Activated T-helper 17 cell treated with anti-CD3 and anti-CD28 coated beads, Interleukin-2, amount 50 U/mL, for 72 hours (primary cell): ENCODE measurements at regions not wholly inside any gene's neighbourhood (a gene's known extent, or its start where the extent isn't known, plus 50 kb on each side); places are given as distances from the start of the nearest gene placed in this dataset.
"Not testable (repeated sequence)": the region's sequence is repeated elsewhere in the genome, so short reads cannot be mapped to it uniquely, and the experiment has no call there.

ENCODE experiments used
- ATAC-seq: fragments of 150-1000 bp; cut with Tn5 transposase; replicated peaks from 2 replicates; pipeline ENCODE4 v1.10.0; 2021; ENCODE audit warnings: mild to moderate bottlenecking, moderate library complexity
- H3K27ac Mint-ChIP-seq: one replicate; pipeline ENCODE4 v1.8.0; 2022; ENCODE audit warnings: mixed read lengths
- H3K27me3 Mint-ChIP-seq: one replicate; pipeline ENCODE4 v1.8.0; 2022; ENCODE audit warnings: mixed read lengths
- H3K36me3 Mint-ChIP-seq: one replicate; pipeline ENCODE4 v1.8.0; 2022; ENCODE audit warnings: low read depth, mild to moderate bottlenecking, mixed read lengths
- H3K4me1 Mint-ChIP-seq: one replicate; pipeline ENCODE4 v1.8.0; 2022; ENCODE audit warnings: mixed read lengths
- H3K4me3 Mint-ChIP-seq: one replicate; pipeline ENCODE4 v1.8.0; 2022; ENCODE audit warnings: mild to moderate bottlenecking, mixed read lengths
- H3K9me3 Mint-ChIP-seq: one replicate; pipeline ENCODE4 v1.8.0; 2022; ENCODE audit warnings: mixed read lengths

DNA sequence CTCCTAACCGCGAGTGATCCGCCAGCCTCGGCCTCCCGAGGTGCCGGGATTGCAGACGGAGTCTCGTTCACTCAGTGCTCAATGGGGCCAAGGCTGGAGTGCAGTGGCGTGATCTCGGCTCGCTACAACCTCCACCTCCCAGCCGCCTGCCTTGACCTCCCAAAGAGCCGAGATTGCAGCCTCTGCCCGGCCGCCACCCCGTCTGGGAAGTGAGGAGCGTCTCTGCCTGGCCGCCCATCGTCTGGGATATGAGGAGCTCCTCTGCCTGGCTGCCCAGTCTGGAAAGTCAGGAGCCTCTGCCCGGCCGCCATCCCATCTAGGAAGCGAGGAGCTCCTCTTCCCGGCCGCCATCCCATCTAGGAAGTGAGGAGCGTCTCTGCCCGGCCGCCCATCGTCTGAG, 58.8 kb upstream of the ANKRD30BL start:
- H3K27ac Mint-ChIP-seq, H3K36me3 Mint-ChIP-seq, H3K9me3 Mint-ChIP-seq, H3K4me1 Mint-ChIP-seq, H3K27me3 Mint-ChIP-seq, ATAC-seq, H3K4me3 Mint-ChIP-seq: not testable (repeated sequence)

DNA sequence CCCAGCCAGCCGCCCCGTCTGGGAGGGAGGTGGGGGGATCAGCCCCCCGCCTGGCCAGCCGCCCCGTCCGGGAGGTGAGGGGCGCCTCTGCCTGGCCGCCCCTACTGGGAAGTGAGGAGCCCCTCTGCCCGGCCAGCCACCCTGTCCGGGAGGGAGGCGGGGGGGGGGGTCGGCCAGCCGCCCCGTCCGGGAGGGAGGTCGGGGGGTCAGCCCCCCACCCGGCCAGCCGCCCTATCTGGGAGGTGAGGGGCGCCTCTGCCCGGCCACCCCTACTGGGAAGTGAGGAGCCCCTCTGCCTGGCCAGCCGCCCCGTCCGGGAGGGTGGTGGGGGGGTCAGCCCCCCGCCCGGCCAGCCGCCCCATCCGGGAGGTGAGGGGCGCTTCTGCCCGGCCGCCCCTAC, 60.1 kb upstream of the ANKRD30BL start:
- not testable (repeated sequence) for H3K36me3 Mint-ChIP-seq, H3K27me3 Mint-ChIP-seq, ATAC-seq, H3K27ac Mint-ChIP-seq, H3K4me1 Mint-ChIP-seq, H3K4me3 Mint-ChIP-seq, H3K9me3 Mint-ChIP-seq

DNA sequence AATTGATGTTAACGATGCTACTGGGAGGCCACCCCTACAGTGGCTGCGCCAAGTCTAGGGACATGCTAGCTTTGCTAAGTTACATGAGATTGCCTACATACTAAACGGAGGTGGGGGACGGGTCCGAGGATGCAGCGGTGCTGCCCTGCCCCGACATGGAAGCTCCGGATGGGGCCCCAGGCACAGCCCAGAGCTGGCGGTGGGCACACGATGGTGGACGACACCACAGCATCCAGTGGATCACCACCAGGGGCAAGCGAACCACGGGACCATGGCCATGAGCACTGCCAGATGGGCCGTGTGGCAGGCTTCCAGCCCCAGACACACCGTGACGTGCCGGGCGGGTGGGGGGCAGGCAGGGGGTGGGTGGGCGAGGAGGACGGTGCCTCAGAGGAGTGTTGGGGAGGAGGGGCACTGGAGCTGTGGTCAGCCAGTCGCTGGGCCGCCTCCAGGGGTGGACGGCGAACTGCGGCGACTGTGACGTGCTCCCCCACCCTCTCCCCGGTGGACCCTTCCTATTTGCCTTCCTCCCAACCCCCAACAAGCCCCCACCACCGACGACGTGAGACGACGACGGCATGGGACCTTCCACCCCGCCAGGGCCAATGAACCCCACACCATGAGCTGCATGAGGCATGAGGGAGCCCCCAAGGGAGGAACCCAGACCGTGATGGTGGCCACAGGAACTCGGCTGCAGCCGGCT, 90.6 kb upstream of the ANKRD30BL start:
- no peak overlapping the region for H3K4me3 Mint-ChIP-seq
- H3K4me1 Mint-ChIP-seq, result no peaks in the 10 kb centered on the region
- peaks cover 9% of the 10 kb centered on the region for H3K27me3 Mint-ChIP-seq
- H3K27ac Mint-ChIP-seq, result no peak overlapping the region
- peaks cover 7% of the 10 kb centered on the region for H3K9me3 Mint-ChIP-seq
- no peak for ATAC-seq
- no peaks in the 10 kb centered on the region for H3K36me3 Mint-ChIP-seq

DNA sequence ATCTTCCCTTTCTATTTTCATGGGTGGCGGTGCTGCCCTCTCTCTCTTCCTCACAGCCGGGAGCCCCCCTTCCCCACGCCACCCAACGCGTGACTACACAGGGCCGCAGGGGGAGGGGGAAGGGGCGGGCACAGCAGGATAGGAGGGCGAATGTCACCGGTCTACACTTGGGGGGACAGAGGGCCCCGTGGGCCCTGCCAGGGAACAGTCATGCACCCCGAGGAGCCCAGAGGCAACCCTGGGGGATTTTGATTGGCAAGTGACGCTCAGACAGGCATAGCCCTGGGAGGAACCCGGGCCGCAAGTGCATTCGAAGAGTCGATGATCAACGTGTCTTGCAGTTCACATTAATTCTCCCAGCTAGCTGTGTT, 91.1 kb upstream of the ANKRD30BL start:
- H3K4me1 Mint-ChIP-seq, result no peaks in the 10 kb centered on the region
- peaks cover 9% of the 10 kb centered on the region for H3K27me3 Mint-ChIP-seq
- no peaks in the 10 kb centered on the region for H3K36me3 Mint-ChIP-seq
- peaks cover 7% of the 10 kb centered on the region for H3K9me3 Mint-ChIP-seq
- H3K4me3 Mint-ChIP-seq, result no peak overlapping the region
- no peak for ATAC-seq
- no peak overlapping the region for H3K27ac Mint-ChIP-seq

DNA sequence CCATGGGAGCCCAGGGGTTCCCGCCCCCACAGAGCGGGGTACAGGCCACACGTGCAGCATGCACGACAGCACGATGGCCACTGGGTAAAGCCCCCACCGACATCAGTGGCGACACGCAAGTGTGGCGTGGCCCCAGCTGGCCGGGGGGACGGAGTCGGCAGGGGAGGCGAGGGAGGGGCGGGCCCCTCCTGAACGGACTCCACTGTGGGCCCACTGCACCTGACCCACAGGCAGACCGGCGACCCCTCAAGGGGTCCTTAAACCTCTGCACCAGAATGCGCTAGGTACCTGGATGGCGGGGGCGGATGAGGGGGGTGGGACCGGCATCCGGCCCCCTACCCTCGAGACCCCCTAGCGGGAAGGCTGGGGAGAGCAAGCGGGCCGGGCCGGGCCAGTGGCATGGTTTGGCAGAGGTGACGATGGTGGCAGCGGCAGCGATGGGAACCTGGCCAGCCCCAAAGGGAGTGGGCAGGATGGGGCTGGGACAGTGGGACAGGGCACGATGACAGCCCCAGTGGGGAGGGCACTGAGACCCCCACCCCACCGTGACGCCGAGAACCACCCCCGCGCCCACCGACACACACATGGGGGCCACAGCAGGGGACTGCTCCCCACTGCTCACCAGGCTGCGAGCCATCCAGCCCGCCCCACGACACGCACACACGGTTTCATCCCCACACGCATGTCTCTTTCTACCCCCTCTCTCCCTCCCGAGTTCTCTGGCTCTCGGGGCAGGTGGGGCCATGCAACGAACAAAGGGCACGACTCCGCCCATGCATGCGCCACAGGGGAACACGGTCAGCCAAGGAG, 91.9 kb upstream of the ANKRD30BL start:
- Mint-ChIP-seq H3K27me3 (peaks cover 9% of the 10 kb centered on the region), H3K4me1 (no peaks in the 10 kb centered on the region), H3K4me3 (no peak overlapping the region), H3K9me3 (peaks cover 7% of the 10 kb centered on the region), H3K36me3 (no peaks in the 10 kb centered on the region), H3K27ac (no peak overlapping the region)
- ATAC-seq, result no peak

DNA sequence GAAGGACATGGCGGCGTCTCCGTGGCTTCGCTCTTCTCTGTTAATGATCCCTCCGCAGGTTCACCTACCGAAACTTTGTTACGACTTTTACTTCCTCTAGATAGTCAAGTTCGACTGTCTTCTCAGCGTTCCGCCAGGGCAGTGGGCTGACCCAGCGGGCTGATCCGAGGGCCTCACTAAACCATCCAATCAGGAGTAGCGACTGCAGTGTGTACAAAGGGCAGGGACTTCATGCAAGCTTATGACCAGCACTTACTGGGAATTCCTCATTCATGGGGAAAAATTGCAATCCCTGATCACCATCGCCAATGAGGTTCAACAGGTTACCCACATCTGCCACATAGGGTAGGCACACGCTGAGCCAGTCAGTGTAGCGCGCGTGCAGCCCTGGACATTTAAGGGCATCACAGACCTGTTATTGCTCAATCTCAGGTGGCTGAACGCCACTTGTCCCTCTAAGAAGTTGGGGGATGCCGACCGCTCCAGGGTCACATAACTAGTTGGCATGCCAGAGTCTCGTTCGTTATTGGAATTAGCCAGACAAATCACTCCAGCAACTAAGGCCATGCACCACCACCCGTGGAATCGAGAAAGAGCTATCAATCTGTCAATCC, 92.7 kb upstream of the ANKRD30BL start:
- not testable (repeated sequence) for ATAC-seq, H3K27ac Mint-ChIP-seq, H3K4me1 Mint-ChIP-seq, H3K36me3 Mint-ChIP-seq, H3K27me3 Mint-ChIP-seq, H3K4me3 Mint-ChIP-seq
- H3K9me3 Mint-ChIP-seq, result peaks cover 11% of the 10 kb centered on the region

DNA sequence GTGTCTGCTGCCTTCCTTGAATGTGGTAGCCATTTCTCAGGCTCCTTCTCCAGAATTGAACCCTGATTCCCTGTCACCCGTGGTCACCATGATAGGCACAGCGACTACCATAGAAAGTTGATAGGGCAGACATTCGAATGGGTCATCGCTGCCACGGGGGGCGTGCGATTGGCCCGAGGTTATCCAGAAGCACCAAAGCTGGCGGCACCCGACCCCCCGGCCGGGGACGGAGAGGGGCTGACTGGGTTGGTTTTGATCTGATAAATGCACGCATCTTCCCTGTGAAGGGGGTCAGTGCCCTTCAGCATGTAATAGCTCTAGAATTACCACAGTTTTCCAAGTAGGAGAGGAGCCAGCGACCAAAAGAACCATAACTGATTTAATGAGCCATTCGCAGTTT, 94.0 kb upstream of the ANKRD30BL start:
- Mint-ChIP-seq H3K36me3 (no peaks in the 10 kb centered on the region), H3K9me3 (peaks cover 11% of the 10 kb centered on the region), H3K4me1 (no peaks in the 10 kb centered on the region), H3K4me3 (no peak overlapping the region), H3K27ac (no peak overlapping the region), H3K27me3 (peaks cover 9% of the 10 kb centered on the region)
- no peak for ATAC-seq

DNA sequence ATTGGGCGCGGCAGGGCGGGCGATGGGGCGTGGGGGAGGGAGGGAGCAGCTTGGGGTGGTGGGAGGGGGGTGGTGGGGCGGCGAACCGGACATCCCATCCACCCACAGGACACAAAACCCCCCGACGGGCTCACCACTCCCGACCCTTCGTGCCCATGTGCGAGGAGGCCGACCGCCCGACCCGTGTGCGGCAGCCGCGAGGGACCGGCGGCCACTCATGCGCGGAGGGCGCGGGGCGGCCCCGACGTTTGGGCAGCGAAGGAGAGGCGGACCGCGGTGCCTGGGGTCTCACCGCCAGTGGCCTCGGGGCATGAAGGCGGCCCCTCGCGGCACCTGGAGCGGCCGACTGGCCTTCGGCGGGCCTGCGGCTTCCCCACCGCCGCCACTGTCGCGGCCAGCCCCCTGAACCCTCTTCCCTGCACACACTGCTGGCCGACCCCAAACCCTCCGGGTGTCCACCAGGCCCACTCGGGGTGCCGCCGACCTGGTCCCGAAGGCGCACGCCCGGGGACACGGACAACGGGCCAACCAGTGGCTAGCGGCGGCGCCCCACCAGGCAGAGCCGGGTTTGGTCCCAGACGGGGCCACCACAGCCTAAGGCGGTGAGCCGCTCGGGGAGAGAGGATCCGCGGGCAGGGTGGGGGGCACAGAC, 94.6 kb upstream of the ANKRD30BL start:
- Mint-ChIP-seq H3K27me3 (peaks cover 9% of the 10 kb centered on the region), H3K4me1 (no peaks in the 10 kb centered on the region), H3K4me3 (no peak overlapping the region), H3K36me3 (no peaks in the 10 kb centered on the region), H3K9me3 (peaks cover 11% of the 10 kb centered on the region), H3K27ac (no peak overlapping the region)
- no peak for ATAC-seq

DNA sequence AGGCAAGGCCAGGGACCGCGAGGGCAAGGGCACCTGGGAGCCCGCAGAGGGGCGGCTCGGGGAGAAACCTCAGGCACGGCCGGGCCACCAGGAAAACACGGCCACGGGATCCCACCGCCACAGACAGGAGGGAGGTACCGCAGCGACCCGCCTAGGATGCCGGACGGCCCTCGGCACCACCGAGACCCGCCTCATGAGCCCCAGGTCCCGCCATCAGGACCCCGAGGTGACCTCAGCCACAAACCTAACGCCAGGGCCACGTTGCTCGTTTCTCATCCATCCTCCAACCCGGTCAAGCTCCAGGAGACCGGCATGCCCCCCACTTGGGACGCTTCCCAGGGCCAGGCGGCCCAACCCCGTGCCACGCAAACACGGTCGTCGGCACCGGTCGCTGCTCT, 95.2 kb upstream of the ANKRD30BL start:
- not testable (repeated sequence) for H3K27me3 Mint-ChIP-seq, H3K27ac Mint-ChIP-seq, ATAC-seq, H3K4me3 Mint-ChIP-seq, H3K4me1 Mint-ChIP-seq, H3K36me3 Mint-ChIP-seq
- peaks cover 11% of the 10 kb centered on the region for H3K9me3 Mint-ChIP-seq

DNA sequence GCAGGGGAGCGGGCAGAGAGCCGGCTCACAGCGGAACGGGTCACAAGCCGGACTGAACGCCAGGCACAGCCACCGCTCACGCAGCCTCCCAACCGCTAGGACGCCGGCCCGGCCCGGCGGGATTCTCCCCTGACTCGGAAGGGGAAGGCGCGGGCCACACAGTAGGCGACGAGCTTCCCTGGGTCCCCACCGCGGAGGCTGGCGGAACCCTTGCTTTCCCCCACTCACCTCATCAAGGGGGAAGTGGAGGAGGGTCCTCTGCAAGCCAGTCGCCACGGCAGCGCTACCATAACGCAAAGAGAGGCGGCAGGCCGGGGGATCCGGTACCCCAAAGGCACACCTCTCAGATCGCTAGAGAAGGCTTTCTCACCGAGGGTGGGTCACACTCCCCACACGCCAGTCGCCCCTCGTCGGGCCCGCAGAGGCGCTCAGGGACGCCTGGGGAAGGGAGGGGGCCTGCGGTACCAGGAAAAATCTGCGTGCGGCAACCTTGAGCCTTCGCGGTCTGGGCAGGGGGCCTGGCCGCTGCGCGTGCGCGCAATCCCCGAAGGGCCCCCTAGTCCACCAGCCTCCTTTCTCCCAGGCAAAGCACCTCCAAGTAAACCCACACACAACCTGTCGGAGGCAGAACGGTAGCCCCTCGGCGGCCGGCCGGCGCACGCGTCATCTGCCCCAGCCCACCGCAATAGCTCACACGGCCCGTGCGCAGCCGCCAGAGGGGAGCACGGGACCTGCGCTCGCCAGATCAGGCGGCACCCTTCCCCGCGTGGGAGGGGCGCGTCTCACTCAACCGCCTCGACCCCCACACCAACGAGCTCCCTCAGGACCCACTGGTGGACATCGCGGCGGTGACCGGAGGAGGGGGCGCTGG, 95.8 kb upstream of the ANKRD30BL start:
- H3K36me3 Mint-ChIP-seq, H3K4me1 Mint-ChIP-seq, H3K27me3 Mint-ChIP-seq, H3K4me3 Mint-ChIP-seq, ATAC-seq, H3K27ac Mint-ChIP-seq: not testable (repeated sequence)
- H3K9me3 Mint-ChIP-seq, result peaks cover 11% of the 10 kb centered on the region

DNA sequence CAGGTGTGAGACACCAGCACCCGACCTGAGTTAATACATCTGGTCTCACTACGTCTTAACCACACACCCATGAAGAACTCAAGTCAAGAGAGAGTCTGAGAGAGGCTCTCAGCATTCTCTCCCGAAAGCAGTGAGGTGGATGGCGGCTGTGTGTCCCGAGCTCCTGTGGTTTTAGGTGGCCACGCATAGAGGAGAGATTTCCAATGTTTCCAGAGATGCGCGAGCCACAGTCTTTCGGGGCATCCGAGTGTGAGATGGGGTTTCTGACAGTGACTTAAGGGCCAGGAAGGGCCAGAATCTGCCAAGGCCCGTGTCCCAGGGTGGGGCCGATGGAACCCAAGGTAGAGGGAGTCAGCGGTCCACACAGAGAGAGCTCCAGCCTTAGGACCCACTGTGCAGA, 97.5 kb upstream of the ANKRD30BL start:
- not testable (repeated sequence) for H3K9me3 Mint-ChIP-seq, H3K27me3 Mint-ChIP-seq, H3K4me1 Mint-ChIP-seq, H3K36me3 Mint-ChIP-seq, H3K4me3 Mint-ChIP-seq, ATAC-seq, H3K27ac Mint-ChIP-seq

DNA sequence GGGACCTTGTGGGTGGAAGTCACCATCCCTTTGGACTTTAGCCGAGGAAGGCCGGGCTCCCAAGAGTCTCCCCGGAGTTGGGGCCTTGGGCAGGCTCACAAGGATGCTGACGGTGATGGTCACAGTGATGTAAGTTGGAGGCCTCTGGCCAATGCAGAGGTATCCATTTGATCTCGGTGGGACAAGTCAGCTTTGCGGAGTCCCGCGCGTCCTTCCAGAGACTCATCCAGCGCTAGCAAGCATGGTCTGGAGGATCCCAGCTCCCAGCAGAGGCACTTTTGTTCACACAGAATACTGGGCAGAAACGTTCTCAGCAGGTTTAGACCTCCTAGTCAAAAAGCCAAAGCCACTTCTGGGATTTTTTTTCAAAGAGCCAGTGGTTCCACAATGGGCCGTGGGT, 103.8 kb upstream of the ANKRD30BL start:
- not testable (repeated sequence) for H3K4me3 Mint-ChIP-seq, H3K9me3 Mint-ChIP-seq, H3K27ac Mint-ChIP-seq, H3K27me3 Mint-ChIP-seq, ATAC-seq, H3K4me1 Mint-ChIP-seq, H3K36me3 Mint-ChIP-seq

DNA sequence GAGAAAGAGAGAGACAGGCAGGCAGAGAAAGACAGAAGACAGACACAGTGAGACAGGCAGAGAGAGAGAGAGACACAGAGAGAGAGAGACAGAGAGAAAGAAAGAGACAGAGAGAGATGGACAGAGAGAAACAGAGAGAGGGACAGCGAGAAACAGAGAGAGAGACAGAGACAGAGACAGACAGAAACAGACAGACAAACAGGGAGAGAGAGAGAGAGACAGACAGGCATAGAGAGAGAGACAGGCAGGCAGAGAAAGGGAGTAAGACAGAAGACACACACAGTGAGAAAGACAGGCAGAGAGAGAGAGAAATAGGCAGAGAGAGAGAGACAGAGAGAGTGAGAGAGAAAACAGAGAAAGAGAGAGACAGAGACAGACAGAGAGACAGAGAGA, 105.3 kb upstream of the ANKRD30BL start:
- Mint-ChIP-seq H3K27me3 (no peaks in the 10 kb centered on the region), H3K27ac (no peak overlapping the region), H3K9me3 (no peaks in the 10 kb centered on the region), H3K4me1 (no peaks in the 10 kb centered on the region), H3K36me3 (no peaks in the 10 kb centered on the region), H3K4me3 (no peak overlapping the region)
- ATAC-seq, result no peak
